ENCODE measurements at regions not wholly inside any gene's neighbourhood (a gene's known extent, or its start where the extent isn't known, plus 50 kb on each side); places are given as distances from the start of the nearest gene placed in this dataset.
"Not testable (repeated sequence)": the region's sequence is repeated elsewhere in the genome, so short reads cannot be mapped to it uniquely, and the experiment has no call there.

- TF ChIP-seq ARNTL (CRISPR knock-in tag; IDR thresholded peaks at IDR 0.05; ENCODE audit: borderline replicate concordance, low read depth); ZFP30 (CRISPR knock-in tag; IDR thresholded peaks at IDR 0.05); CREB5 (CRISPR knock-in tag; IDR thresholded peaks at IDR 0.05; ENCODE audit: low read depth); PATZ1 (CRISPR knock-in tag; IDR thresholded peaks at IDR 0.05; ENCODE audit: borderline replicate concordance); ZNF565 (CRISPR knock-in tag; conservative IDR thresholded peaks at IDR 0.05; ENCODE audit: low read depth); TSHZ2 (CRISPR knock-in tag; IDR thresholded peaks at IDR 0.05); TCF4 (CRISPR knock-in tag; IDR thresholded peaks at IDR 0.05; ENCODE audit: borderline replicate concordance); ZFP3 (CRISPR knock-in tag; IDR thresholded peaks at IDR 0.05); ISL1 (CRISPR knock-in tag; IDR thresholded peaks at IDR 0.05); RARB (CRISPR knock-in tag; IDR thresholded peaks at IDR 0.05); TOX (CRISPR knock-in tag; IDR thresholded peaks at IDR 0.05; ENCODE audit: borderline replicate concordance): not testable (repeated sequence)
These were observed 248.4 kb upstream of the KCNG1 start for GRCh38 chr20:51271289-51271688.

Measured in SK-N-SH treated with all-trans-retinoic acid at 6 μM for 48 hours (cell line).